Mucosa of rectum (tissue), 2 donors: ENCODE measurements at regions not wholly inside any gene's neighbourhood (a gene's known extent, or its start where the extent isn't known, plus 50 kb on each side); places are given as distances from the start of the nearest gene placed in this dataset.
"Not testable (repeated sequence)": the region's sequence is repeated elsewhere in the genome, so short reads cannot be mapped to it uniquely, and the experiment has no call there.

Experiments used
- H3K27ac ChIP-seq, 2 donors: one replicate each; pipeline ENCODE4 v1.7.0; 2013; ENCODE audit warnings: inconsistent platforms in 2 of 2, low read depth in 2 of 2, low read length in 2 of 2
- H3K27me3 ChIP-seq, 2 donors: one replicate each; pipeline ENCODE4 v1.7.0; 2013; ENCODE audit warnings: low read length in 2 of 2; ENCODE audit not compliant: control insufficient read depth in 2 of 2, insufficient read depth in 2 of 2
- H3K36me3 ChIP-seq, 2 donors: one replicate each; pipeline ENCODE4 v1.7.0; 2013; ENCODE audit warnings: low read length in 2 of 2; ENCODE audit not compliant: control insufficient read depth in 2 of 2, insufficient read depth in 2 of 2
- H3K4me1 ChIP-seq, 2 donors: one replicate each; pipeline ENCODE4 v1.7.0; 2013; ENCODE audit warnings: low read length in 2 of 2, mild to moderate bottlenecking in 1 of 2; ENCODE audit not compliant: control insufficient read depth in 2 of 2, insufficient read depth in 2 of 2
- H3K4me3 ChIP-seq, 2 donors: one replicate each; pipeline ENCODE4 v1.7.0; 2013; ENCODE audit warnings: low read length in 2 of 2
- H3K9ac ChIP-seq, 2 donors: one replicate each; pipeline ENCODE4 v1.7.0; 2013; ENCODE audit warnings: low read length in 2 of 2, low read depth in 1 of 2, mild to moderate bottlenecking in 1 of 2
- H3K9me3 ChIP-seq, 2 donors: one replicate each; pipeline ENCODE4 v1.7.0; 2013; ENCODE audit warnings: low read length in 2 of 2; ENCODE audit not compliant: control insufficient read depth in 2 of 2
- donor health status: healthy.
- donor health status: Normal muscosa, but diverticular disease.

- H3K9ac ChIP-seq: no peak overlapping the region
- H3K27me3 ChIP-seq: no peaks in the 10 kb centered on the region
- H3K27ac ChIP-seq: no peak overlapping the region
- no peaks in the 10 kb centered on the region for H3K36me3 ChIP-seq
- no peaks in the 10 kb centered on the region for H3K4me1 ChIP-seq
- H3K4me3 ChIP-seq: no peak overlapping the region
- H3K9me3 ChIP-seq: no peaks in the 10 kb centered on the region
These were observed 79.9 kb upstream of the SPTLC3 start for GRCh38 chr20:12928755-12929401.

- no peak overlapping the region for H3K27ac ChIP-seq
- no peaks in the 10 kb centered on the region for H3K27me3 ChIP-seq
- H3K4me3 ChIP-seq: no peak overlapping the region
- no peaks in the 10 kb centered on the region for H3K4me1 ChIP-seq
- H3K9ac ChIP-seq: no peak overlapping the region
- no peaks in the 10 kb centered on the region for H3K36me3 ChIP-seq
- no peaks in the 10 kb centered on the region for H3K9me3 ChIP-seq
These were observed 72.8 kb upstream of the SPTLC3 start for GRCh38 chr20:12936020-12936419.

GRCh38 chr20:12936524-12936923, 72.2 kb upstream of the SPTLC3 start:
- Histone ChIP-seq H3K36me3 (no peaks in the 10 kb centered on the region), H3K27ac (no peak overlapping the region), H3K4me3 (no peak overlapping the region), H3K9me3 (no peaks in the 10 kb centered on the region), H3K4me1 (no peaks in the 10 kb centered on the region), H3K9ac (no peak overlapping the region), H3K27me3 (no peaks in the 10 kb centered on the region)

- Histone ChIP-seq H3K36me3 (no peaks in the 10 kb centered on the region), H3K27ac (no peak overlapping the region), H3K4me1 (no peaks in the 10 kb centered on the region), H3K9me3 (no peaks in the 10 kb centered on the region), H3K4me3 (no peak overlapping the region), H3K9ac (no peak overlapping the region), H3K27me3 (no peaks in the 10 kb centered on the region)
These were observed 67.7 kb upstream of the SPTLC3 start for GRCh38 chr20:12941025-12941424.

GRCh38 chr20:12942123-12942522, 66.6 kb upstream of the SPTLC3 start:
- Histone ChIP-seq H3K4me3 (no peak overlapping the region), H3K9ac (no peak overlapping the region), H3K27ac (no peak overlapping the region), H3K27me3 (no peaks in the 10 kb centered on the region), H3K4me1 (no peaks in the 10 kb centered on the region), H3K36me3 (no peaks in the 10 kb centered on the region), H3K9me3 (no peaks in the 10 kb centered on the region)

- Histone ChIP-seq H3K27ac (no peak overlapping the region), H3K9ac (no peak overlapping the region), H3K36me3 (no peaks in the 10 kb centered on the region), H3K4me3 (no peak overlapping the region), H3K27me3 (no peaks in the 10 kb centered on the region), H3K9me3 (no peaks in the 10 kb centered on the region), H3K4me1 (no peaks in the 10 kb centered on the region)
These were observed 62.0 kb upstream of the SPTLC3 start for GRCh38 chr20:12946789-12947188.

- H3K27ac ChIP-seq: no peak overlapping the region
- H3K4me1 ChIP-seq: no peaks in the 10 kb centered on the region
- H3K27me3 ChIP-seq: no peaks in the 10 kb centered on the region
- H3K9me3 ChIP-seq: no peaks in the 10 kb centered on the region
- no peak overlapping the region for H3K9ac ChIP-seq
- H3K36me3 ChIP-seq: no peaks in the 10 kb centered on the region
- no peak overlapping the region for H3K4me3 ChIP-seq
These were observed 61.1 kb upstream of the SPTLC3 start for GRCh38 chr20:12947691-12948090.

- Histone ChIP-seq H3K4me1 (no peaks in the 10 kb centered on the region), H3K27me3 (no peaks in the 10 kb centered on the region)
These were observed 59.3 kb upstream of the SPTLC3 start for GRCh38 chr20:12949429-12949980.

GRCh38 chr20:12954254-12954653, 54.5 kb upstream of the SPTLC3 start:
- H3K4me3 ChIP-seq, H3K4me1 ChIP-seq, H3K9me3 ChIP-seq, H3K27me3 ChIP-seq, H3K27ac ChIP-seq, H3K9ac ChIP-seq, H3K36me3 ChIP-seq: not testable (repeated sequence)

More at GRCh38 chr20:12949429-12949980, 59.3 kb upstream of the SPTLC3 start:
- Histone ChIP-seq H3K4me3 (no peak overlapping the region), H3K9me3 (no peaks in the 10 kb centered on the region), H3K27ac (no peak overlapping the region), H3K36me3 (no peaks in the 10 kb centered on the region), H3K9ac (no peak overlapping the region)

GRCh38 chr20:12955611-12956010, 53.2 kb upstream of the SPTLC3 start:
- no peak overlapping the region for H3K4me3 ChIP-seq
- H3K36me3 ChIP-seq: no peaks in the 10 kb centered on the region
- no peak overlapping the region for H3K27ac ChIP-seq
- no peaks in the 10 kb centered on the region for H3K9me3 ChIP-seq
- no peak overlapping the region for H3K9ac ChIP-seq
- no peaks in the 10 kb centered on the region for H3K27me3 ChIP-seq
- no peaks in the 10 kb centered on the region for H3K4me1 ChIP-seq
